MM.1S (cell line): ENCODE measurements at regions not wholly inside any gene's neighbourhood (a gene's known extent, or its start where the extent isn't known, plus 50 kb on each side); places are given as distances from the start of the nearest gene placed in this dataset.

ENCODE experiments used
- DNase-seq: peaks from one replicate; pipeline ENCODE4 v3.0.0-alpha.2; 2015
- H2AFZ ChIP-seq: fragments of 300-600 bp; sonication (generic); 2 replicates; pipeline ENCODE4 v1.6.0; 2016; ENCODE audit warnings: antibody characterized with exemption, low read length
- H3F3A ChIP-seq: fragments of 300-600 bp; sonication (generic); 2 replicates; pipeline ENCODE4 v1.6.1; 2016; ENCODE audit warnings: mild to moderate bottlenecking, antibody characterized with exemption, low read length, moderate library complexity, mixed read lengths; ENCODE audit not compliant: insufficient read depth
- H3K27ac ChIP-seq: fragments of 300-600 bp; sonication (generic); 2 replicates; pipeline ENCODE4 v1.5.1; 2016; ENCODE audit warnings: mild to moderate bottlenecking, low read length
- H3K27me3 ChIP-seq: fragments of 300-600 bp; sonication (generic); replicated peaks from 2 replicates; pipeline ENCODE4 v1.6.0; 2016; ENCODE audit warnings: low read length; ENCODE audit not compliant: insufficient read depth
- H3K36me3 ChIP-seq: fragments of 300-600 bp; sonication (generic); replicated peaks from 2 replicates; pipeline ENCODE4 v1.6.1; 2016; ENCODE audit warnings: mild to moderate bottlenecking, low read length, mixed read lengths; ENCODE audit not compliant: insufficient read depth
- H3K4me1 ChIP-seq: fragments of 300-600 bp; sonication (generic); 2 replicates; pipeline ENCODE4 v1.6.1; 2016; ENCODE audit warnings: low read length, mixed read lengths
- H3K4me2 ChIP-seq: fragments of 300-600 bp; sonication (generic); 2 replicates; pipeline ENCODE4 v1.6.0; 2016; ENCODE audit warnings: low read depth, low read length
- H3K4me3 ChIP-seq: fragments of 300-600 bp; sonication (generic); 2 replicates; pipeline ENCODE4 v1.5.1; 2016; ENCODE audit warnings: low read length, mixed read lengths
- H3K79me2 ChIP-seq: fragments of 300-600 bp; sonication (generic); 2 replicates; pipeline ENCODE4 v1.6.1; 2016; ENCODE audit warnings: mixed run types, low read length, mixed read lengths
- H3K9ac ChIP-seq: fragments of 300-600 bp; sonication (generic); 2 replicates; pipeline ENCODE4 v1.6.1; 2016; ENCODE audit warnings: low read length, mixed read lengths
- H3K9me2 ChIP-seq: fragments of 300-600 bp; sonication (generic); replicated peaks from 2 replicates; pipeline ENCODE4 v1.6.1; 2016; ENCODE audit warnings: mild to moderate bottlenecking, low read length, mixed read lengths; ENCODE audit not compliant: insufficient read depth
- H3K9me3 ChIP-seq: fragments of 300-600 bp; sonication (generic); replicated peaks from 2 replicates; pipeline ENCODE4 v1.6.1; 2016; ENCODE audit warnings: mild to moderate bottlenecking, low read length, mixed read lengths; ENCODE audit not compliant: insufficient read depth
- H4K20me1 ChIP-seq: fragments of 300-600 bp; sonication (generic); 2 replicates; pipeline ENCODE4 v1.6.1; 2016; ENCODE audit warnings: mild to moderate bottlenecking, low read length, moderate library complexity, mixed read lengths; ENCODE audit not compliant: insufficient read depth
- EZH2 ChIP-seq: fragments of 300-600 bp; sonication (generic); optimal IDR thresholded peaks from 2 replicates; pipeline ENCODE3; 2017; ENCODE audit warnings: low read depth, mild to moderate bottlenecking, antibody characterized with exemption, low read length, mixed read lengths
- EZH2phosphoT487 ChIP-seq: fragments of 300-600 bp; sonication (generic); IDR thresholded peaks from 2 replicates; pipeline ENCODE4 v1.6.1; 2018; ENCODE audit warnings: antibody characterized with exemption, low read length
- TF ChIP-seq, protein P1 (sequence below): fragments of 300-600 bp; sonication (generic); IDR thresholded peaks from 2 replicates; pipeline ENCODE4 v1.5.1; 2016; ENCODE audit warnings: antibody characterized with exemption, low read length, mixed read lengths

GRCh38 chr3:33971055-33971454 is 172.6 kb downstream of the PDCD6IP start:
- DNase-seq: no peak

DNA sequence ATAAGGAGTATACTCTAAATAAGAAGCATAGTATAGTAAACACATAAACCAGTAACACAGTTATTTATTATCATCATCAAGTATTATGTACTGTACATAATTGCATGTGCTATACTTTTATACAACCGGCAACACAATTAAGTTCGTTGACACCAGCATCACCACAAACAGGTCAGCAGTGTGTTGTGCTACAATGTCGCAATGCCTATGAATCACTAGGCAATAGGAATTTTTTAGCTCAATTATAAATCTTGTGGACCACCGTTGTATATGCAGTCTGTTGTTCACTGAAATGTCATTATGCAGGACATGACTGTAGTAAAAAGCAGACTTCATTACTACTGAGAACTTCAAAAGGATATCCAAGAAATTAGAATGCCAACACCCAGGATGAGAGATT is 177.0 kb downstream of the PDCD6IP start:
- Histone ChIP-seq H3K9ac (no peak overlapping the region), H2AFZ (no peak overlapping the region), H3K4me3 (no peak overlapping the region), H3K79me2 (no peaks in the 10 kb centered on the region), H3K9me2 (no peaks in the 10 kb centered on the region), H3K27me3 (no peaks in the 10 kb centered on the region), H3K27ac (no peak overlapping the region), H3K4me2 (no peak overlapping the region), H3F3A (no peaks in the 10 kb centered on the region), H4K20me1 (no peaks in the 10 kb centered on the region), H3K9me3 (no peaks in the 10 kb centered on the region), H3K4me1 (no peaks in the 10 kb centered on the region), H3K36me3 (no peaks in the 10 kb centered on the region)
- TF ChIP-seq EZH2phosphoT487 (no peak), EZH2 (no peak)
- TF ChIP-seq, protein P1, sequence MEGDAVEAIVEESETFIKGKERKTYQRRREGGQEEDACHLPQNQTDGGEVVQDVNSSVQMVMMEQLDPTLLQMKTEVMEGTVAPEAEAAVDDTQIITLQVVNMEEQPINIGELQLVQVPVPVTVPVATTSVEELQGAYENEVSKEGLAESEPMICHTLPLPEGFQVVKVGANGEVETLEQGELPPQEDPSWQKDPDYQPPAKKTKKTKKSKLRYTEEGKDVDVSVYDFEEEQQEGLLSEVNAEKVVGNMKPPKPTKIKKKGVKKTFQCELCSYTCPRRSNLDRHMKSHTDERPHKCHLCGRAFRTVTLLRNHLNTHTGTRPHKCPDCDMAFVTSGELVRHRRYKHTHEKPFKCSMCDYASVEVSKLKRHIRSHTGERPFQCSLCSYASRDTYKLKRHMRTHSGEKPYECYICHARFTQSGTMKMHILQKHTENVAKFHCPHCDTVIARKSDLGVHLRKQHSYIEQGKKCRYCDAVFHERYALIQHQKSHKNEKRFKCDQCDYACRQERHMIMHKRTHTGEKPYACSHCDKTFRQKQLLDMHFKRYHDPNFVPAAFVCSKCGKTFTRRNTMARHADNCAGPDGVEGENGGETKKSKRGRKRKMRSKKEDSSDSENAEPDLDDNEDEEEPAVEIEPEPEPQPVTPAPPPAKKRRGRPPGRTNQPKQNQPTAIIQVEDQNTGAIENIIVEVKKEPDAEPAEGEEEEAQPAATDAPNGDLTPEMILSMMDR: no peak
- DNase-seq: no peak

More at GRCh38 chr3:33971055-33971454, 172.6 kb downstream of the PDCD6IP start:
- H3F3A ChIP-seq: no peaks in the 10 kb centered on the region
- no peak overlapping the region for H2AFZ ChIP-seq
- H3K9ac ChIP-seq: no peak overlapping the region
- TF ChIP-seq EZH2 (no peak), EZH2phosphoT487 (no peak)
- TF ChIP-seq, protein P1: no peak
- no peak overlapping the region for H3K4me3 ChIP-seq
- no peaks in the 10 kb centered on the region for H3K27me3 ChIP-seq
- no peaks in the 10 kb centered on the region for H3K79me2 ChIP-seq
- H3K36me3 ChIP-seq: no peaks in the 10 kb centered on the region
- no peak overlapping the region for H3K27ac ChIP-seq
- H3K9me3 ChIP-seq: no peaks in the 10 kb centered on the region
- no peaks in the 10 kb centered on the region for H3K4me1 ChIP-seq
- H4K20me1 ChIP-seq: no peaks in the 10 kb centered on the region
- H3K9me2 ChIP-seq: no peaks in the 10 kb centered on the region
- H3K4me2 ChIP-seq: no peak overlapping the region

DNA sequence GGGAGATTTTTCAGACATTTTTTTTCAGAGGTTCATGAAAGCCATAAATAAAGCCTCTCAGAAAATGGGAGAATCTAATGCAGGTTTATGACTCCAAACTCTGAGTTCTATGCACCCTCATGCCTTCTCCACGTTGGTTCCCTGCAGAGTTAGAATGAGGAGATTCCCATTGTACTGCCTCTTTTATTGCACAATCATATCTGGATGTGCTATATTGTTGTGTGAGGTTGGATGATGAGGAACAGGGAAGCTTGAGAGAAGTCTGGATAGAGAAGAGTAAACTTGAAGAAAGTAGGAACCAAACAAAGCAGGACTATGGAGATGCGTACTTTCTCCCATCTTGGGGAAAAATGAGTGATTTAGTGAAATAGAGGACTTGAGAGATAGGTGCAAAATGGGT is 178.8 kb downstream of the PDCD6IP start:
- TF ChIP-seq EZH2: no peak
- no peak for TF ChIP-seq EZH2phosphoT487
- TF ChIP-seq, protein P1: no peak
- Histone ChIP-seq H3K9me3 (no peaks in the 10 kb centered on the region), H3K79me2 (no peaks in the 10 kb centered on the region), H3K4me2 (no peak overlapping the region), H3F3A (no peaks in the 10 kb centered on the region), H3K27ac (no peak overlapping the region), H4K20me1 (no peaks in the 10 kb centered on the region), H3K4me3 (no peak overlapping the region), H3K27me3 (no peaks in the 10 kb centered on the region), H3K9me2 (no peaks in the 10 kb centered on the region), H3K9ac (no peak overlapping the region), H2AFZ (no peak overlapping the region), H3K4me1 (no peaks in the 10 kb centered on the region), H3K36me3 (no peaks in the 10 kb centered on the region)
- DNase-seq: no peak
